PC-3 (cell line): ENCODE measurements at regions not wholly inside any gene's neighbourhood (a gene's known extent, or its start where the extent isn't known, plus 50 kb on each side); places are given as distances from the start of the nearest gene placed in this dataset.
A peak's percentile ranks its signal among the peaks of the same experiment; 100 is the strongest.

ENCODE experiments used
- ATAC-seq: fragments of 200-7000 bp; cut with Tn5 transposase; 2 replicates; pipeline ENCODE4 v1.9.1; 2020; ENCODE audit warnings: mild to moderate bottlenecking, moderate library complexity
- BruUV-seq: library from RNA; stranded (reverse); fragments of 400-500 nt; replicated peaks from 2 replicates; lab custom pipeline; 2021; lab: Mats Ljungman, UMichigan
- CTCF ChIA-PET: fragments of 300-600 bp; sonication (Branson Sonifier 250); formaldehyde crosslinking; loops from one replicate; lab custom pipeline; 2022; ENCODE audit warnings: antibody characterized with exemption; lab: Charles Lee
- POLR2A ChIA-PET: fragments of 300-600 bp; sonication (Branson Sonifier 250); formaldehyde crosslinking; loops from one replicate; lab custom pipeline; 2022; ENCODE audit warnings: antibody characterized with exemption; ENCODE audit not compliant: unreplicated experiment; lab: Charles Lee
- DNase-seq: peaks from one replicate; pipeline ENCODE4 v3.0.0-alpha.2; 2015
- H2AFZ ChIP-seq: fragments of 300-600 bp; sonication (generic); 2 replicates; pipeline ENCODE4 v1.6.0; 2016; ENCODE audit warnings: antibody characterized with exemption, low read length
- H3F3A ChIP-seq: fragments of 300-600 bp; sonication (generic); one replicate; pipeline ENCODE4 v1.6.0; 2017; ENCODE audit warnings: antibody characterized with exemption, low read length, control low read depth, mild to moderate bottlenecking; ENCODE audit not compliant: unreplicated experiment
- H3K27ac ChIP-seq: fragments of 300-600 bp; sonication (generic); 2 replicates; pipeline ENCODE4 v1.5.1; 2016; ENCODE audit warnings: mild to moderate bottlenecking, low read length
- H3K27me3 ChIP-seq: fragments of 300-600 bp; sonication (generic); 2 replicates; pipeline ENCODE4 v1.6.1; 2016; ENCODE audit warnings: low read length, mixed read lengths
- H3K36me3 ChIP-seq: fragments of 300-600 bp; sonication (generic); 2 replicates; pipeline ENCODE4 v1.6.1; 2016; ENCODE audit warnings: low read depth, mixed run types, low read length, mixed read lengths
- H3K4me1 ChIP-seq: fragments of 300-600 bp; sonication (generic); 2 replicates; pipeline ENCODE4 v1.5.1; 2016; ENCODE audit warnings: low read length; ENCODE audit not compliant: insufficient read depth
- H3K4me2 ChIP-seq: fragments of 300-600 bp; sonication (generic); 2 replicates; pipeline ENCODE4 v1.6.0; 2016; ENCODE audit warnings: low read length
- H3K4me3 ChIP-seq: fragments of 300-600 bp; sonication (generic); 2 replicates; pipeline ENCODE4 v1.5.1; 2016; ENCODE audit warnings: mild to moderate bottlenecking, low read length, mixed read lengths
- H3K79me2 ChIP-seq: fragments of 300-600 bp; sonication (generic); 2 replicates; pipeline ENCODE4 v1.6.1; 2017; ENCODE audit warnings: low read length, mixed read lengths
- H3K9ac ChIP-seq: fragments of 300-600 bp; sonication (generic); 2 replicates; pipeline ENCODE4 v1.6.0; 2016; ENCODE audit warnings: mild to moderate bottlenecking, low read length
- H3K9me2 ChIP-seq: fragments of 300-600 bp; sonication (generic); replicated peaks from 2 replicates; pipeline ENCODE4 v1.6.1; 2016; ENCODE audit warnings: mixed run types, low read length, mixed read lengths
- H3K9me3 ChIP-seq: fragments of 300-600 bp; sonication (generic); 2 replicates; pipeline ENCODE4 v1.6.1; 2016; ENCODE audit warnings: low read length, mixed read lengths
- H4K20me1 ChIP-seq: fragments of 300-600 bp; sonication (generic); 2 replicates; pipeline ENCODE4 v1.6.1; 2016; ENCODE audit warnings: low read length, mixed read lengths
- CTCF ChIP-seq: fragments of 300-600 bp; sonication (generic); conservative IDR thresholded peaks from 2 replicates; pipeline ENCODE4 v1.5.1; 2017; ENCODE audit warnings: antibody characterized with exemption, low read depth, mild to moderate bottlenecking, low read length
- EZH2 ChIP-seq: fragments of 300-600 bp; sonication (generic); IDR thresholded peaks from one replicate; pipeline ENCODE4 v1.6.1; 2017; ENCODE audit warnings: antibody characterized with exemption, mild to moderate bottlenecking, low read length; ENCODE audit not compliant: unreplicated experiment
- EZH2phosphoT487 ChIP-seq: fragments of 300-600 bp; sonication (generic); IDR thresholded peaks from 2 replicates; pipeline ENCODE4 v1.6.1; 2018; ENCODE audit warnings: mild to moderate bottlenecking, antibody characterized with exemption, low read length, borderline replicate concordance
- intact Hi-C: fragments of 100-400 bp; cut with micrococcal nuclease; formaldehyde crosslinking; loops from 2 replicates; pipeline ENCODE4 v1.9.0; 2023

DNA sequence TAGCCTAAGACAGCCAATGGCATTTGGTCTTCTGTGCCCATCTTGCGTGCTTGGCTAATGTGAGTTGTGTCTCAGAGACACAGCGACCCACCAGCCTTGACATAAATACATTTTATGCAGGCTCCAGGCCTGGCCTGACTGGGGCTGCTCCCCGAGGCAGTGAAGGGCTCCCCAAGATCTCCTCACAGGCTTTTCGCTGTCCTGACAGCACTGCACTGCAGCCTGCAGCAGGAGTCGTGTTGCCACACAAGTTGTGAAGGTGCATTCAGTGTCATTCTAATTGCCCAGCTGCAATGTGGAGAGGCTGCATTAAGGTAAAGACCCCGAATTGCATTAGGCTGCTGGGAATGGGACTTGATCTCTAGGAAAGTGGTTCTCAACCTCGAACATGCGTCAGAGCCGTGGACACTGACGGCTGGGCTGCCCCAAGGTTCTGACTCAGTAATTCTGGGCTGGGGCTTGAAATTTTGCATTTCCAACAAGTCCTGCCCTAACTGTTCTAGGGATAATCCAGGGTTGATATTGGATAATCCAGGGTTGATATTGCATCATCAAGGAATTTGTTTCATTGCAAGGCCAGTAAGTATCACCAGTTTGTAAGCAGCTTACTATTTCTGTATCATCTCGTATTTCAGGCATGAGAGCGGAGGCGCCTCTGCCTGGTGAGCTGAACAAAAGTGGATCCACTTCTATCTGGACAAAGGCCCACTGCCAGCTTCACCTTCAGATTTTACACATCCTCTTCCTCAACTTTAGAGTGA is 108.7 kb upstream of the INSIG1 start:
- Histone ChIP-seq H3K9me2 (no peaks in the 10 kb centered on the region), H2AFZ (no peak overlapping the region), H3K36me3 (no peaks in the 10 kb centered on the region), H3K27ac (no peak overlapping the region), H3K4me1 (peaks cover 18% of the 10 kb centered on the region), H3K9me3 (peaks cover 7% of the 10 kb centered on the region; the same call in 1 of the 2 replicates), H3K4me2 (no peak overlapping the region), H3K79me2 (no peaks in the 10 kb centered on the region), H3K27me3 (no peaks in the 10 kb centered on the region), H3K9ac (no peak overlapping the region), H3F3A (no peaks in the 10 kb centered on the region), H4K20me1 (no peaks in the 10 kb centered on the region), H3K4me3 (no peak overlapping the region)
- DNase-seq (no peak), ATAC-seq (no peak)
- BruUV-seq: no TSS peak
- TF ChIP-seq EZH2phosphoT487 (no peak), EZH2 (no peak), CTCF (no peak)
- CTCF ChIA-PET: interaction anchor here (0.6 kb wide), 1 partner anchor 41 kb away, joined by 6 read pairs; no protein-coding TSS in a partner anchor
- intact Hi-C loops: no loop called here
- POLR2A ChIA-PET: no interaction called here

- Histone ChIP-seq H3K27me3 (no peaks in the 10 kb centered on the region), H3K4me1 (peaks cover 18% of the 10 kb centered on the region), H3K4me3 (no peak overlapping the region), H4K20me1 (no peaks in the 10 kb centered on the region), H3K79me2 (no peaks in the 10 kb centered on the region), H3K4me2 (no peak overlapping the region), H2AFZ (no peak overlapping the region), H3F3A (no peaks in the 10 kb centered on the region), H3K9me3 (peaks cover 7% of the 10 kb centered on the region; the same call in 1 of the 2 replicates), H3K9ac (no peak overlapping the region), H3K9me2 (no peaks in the 10 kb centered on the region), H3K27ac (no peak overlapping the region), H3K36me3 (no peaks in the 10 kb centered on the region)
- intact Hi-C loops: no loop called here
- CTCF ChIA-PET: interaction anchor here (0.6 kb wide), 1 partner anchor 41 kb away, joined by 6 read pairs; no protein-coding TSS in a partner anchor
- DNase-seq: no peak
- TF ChIP-seq EZH2 (no peak), EZH2phosphoT487 (no peak), CTCF (no peak)
- ATAC-seq: peak; percentile 18; the same call in 1 of the 2 replicates
- POLR2A ChIA-PET: no interaction called here
- no TSS peak for BruUV-seq
Measured at GRCh38 chr7:155189590-155189989, 108.1 kb upstream of the INSIG1 start.

GRCh38 chr7:155190688-155191087 is 107.0 kb upstream of the INSIG1 start:
- H2AFZ ChIP-seq: 0 out of 2 replicates have a peak overlapping the region, but pooled peaks have one; percentile 41
- no peaks in the 10 kb centered on the region for H3K36me3 ChIP-seq
- H3K27ac ChIP-seq: no peak overlapping the region
- peaks cover 18% of the 10 kb centered on the region for H3K4me1 ChIP-seq
- H3F3A ChIP-seq: no peaks in the 10 kb centered on the region
- CTCF ChIA-PET: no interaction called here
- peak overlapping the region; percentile 57 for H3K4me2 ChIP-seq
- no peaks in the 10 kb centered on the region for H4K20me1 ChIP-seq
- POLR2A ChIA-PET: no interaction called here
- no peaks in the 10 kb centered on the region for H3K79me2 ChIP-seq
- peak overlapping the region; percentile 37; the same call in 1 of the 2 replicates for H3K9ac ChIP-seq
- no peaks in the 10 kb centered on the region for H3K9me2 ChIP-seq
- DNase-seq (peak; percentile 39), ATAC-seq (peak; percentile 57)
- TF ChIP-seq EZH2 (no peak), CTCF (peak; percentile 84)
- peak overlapping the region; percentile 12; the same call in 1 of the 2 replicates for H3K4me3 ChIP-seq
- intact Hi-C loops: loop anchor here (1.0 kb wide), 2 partner anchors 109 to 155 kb away; no protein-coding TSS in a partner anchor
- H3K9me3 ChIP-seq: peaks cover 2% of the 10 kb centered on the region; the same call in 1 of the 2 replicates
- BruUV-seq: no TSS peak
- H3K27me3 ChIP-seq: no peaks in the 10 kb centered on the region
